ENCODE measurements at regions not wholly inside any gene's neighbourhood (a gene's known extent, or its start where the extent isn't known, plus 50 kb on each side); places are given as distances from the start of the nearest gene placed in this dataset.

- TF ChIP-seq, protein P1, sequence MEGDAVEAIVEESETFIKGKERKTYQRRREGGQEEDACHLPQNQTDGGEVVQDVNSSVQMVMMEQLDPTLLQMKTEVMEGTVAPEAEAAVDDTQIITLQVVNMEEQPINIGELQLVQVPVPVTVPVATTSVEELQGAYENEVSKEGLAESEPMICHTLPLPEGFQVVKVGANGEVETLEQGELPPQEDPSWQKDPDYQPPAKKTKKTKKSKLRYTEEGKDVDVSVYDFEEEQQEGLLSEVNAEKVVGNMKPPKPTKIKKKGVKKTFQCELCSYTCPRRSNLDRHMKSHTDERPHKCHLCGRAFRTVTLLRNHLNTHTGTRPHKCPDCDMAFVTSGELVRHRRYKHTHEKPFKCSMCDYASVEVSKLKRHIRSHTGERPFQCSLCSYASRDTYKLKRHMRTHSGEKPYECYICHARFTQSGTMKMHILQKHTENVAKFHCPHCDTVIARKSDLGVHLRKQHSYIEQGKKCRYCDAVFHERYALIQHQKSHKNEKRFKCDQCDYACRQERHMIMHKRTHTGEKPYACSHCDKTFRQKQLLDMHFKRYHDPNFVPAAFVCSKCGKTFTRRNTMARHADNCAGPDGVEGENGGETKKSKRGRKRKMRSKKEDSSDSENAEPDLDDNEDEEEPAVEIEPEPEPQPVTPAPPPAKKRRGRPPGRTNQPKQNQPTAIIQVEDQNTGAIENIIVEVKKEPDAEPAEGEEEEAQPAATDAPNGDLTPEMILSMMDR (IDR thresholded peaks at IDR 0.05; ENCODE audit: low read length): no peak
- no peak for TF ChIP-seq EZH2 (IDR thresholded peaks at IDR 0.05; ENCODE audit: borderline replicate concordance, low read length)
Observed at GRCh38 chr20:12598894-12599293, 409.9 kb upstream of the SPTLC3 start.
